HEK293 (cell line): ENCODE measurements at regions not wholly inside any gene's neighbourhood (a gene's known extent, or its start where the extent isn't known, plus 50 kb on each side); places are given as distances from the start of the nearest gene placed in this dataset.

ENCODE experiments used
- CTCF ChIA-PET: fragments of 350-600 bp; formaldehyde crosslinking; extraction: SDS; loops from one replicate; lab custom pipeline; 2021; ENCODE audit warnings: antibody characterized with exemption; lab: Yijun Ruan, JAX
- POLR2A ChIA-PET: fragments of 300-600 bp; formaldehyde crosslinking; extraction: SDS; loops from one replicate; lab custom pipeline; 2020; ENCODE audit warnings: antibody characterized with exemption, inconsistent platforms; lab: Yijun Ruan, JAX
- H3K27ac ChIP-seq: fragments of 200-500 bp; sonication (Bioruptor generic); 2 replicates; pipeline ENCODE4 v1.5.1; 2014; ENCODE audit warnings: low read depth, low read length, control low read depth, inconsistent platforms; ENCODE audit errors: extremely low read depth
- H3K36me3 ChIP-seq, 2 experiments: fragments of 200-500 bp in 1 of 2; sonication (Bioruptor generic) in 1 of 2; 1 replicate in 1 of 2; 2 replicates in 1 of 2; pipeline ENCODE4 v1.5.1; 2014 to 2017; ENCODE audit warnings: inconsistent platforms in 2 of 2, low read length in 2 of 2; ENCODE audit not compliant: control insufficient read depth in 2 of 2, insufficient read depth in 1 of 2
- H3K4me1 ChIP-seq: fragments of 200-500 bp; sonication (Bioruptor generic); 2 replicates; pipeline ENCODE4 v1.5.1; 2014; ENCODE audit warnings: mild to moderate bottlenecking, low read length, inconsistent platforms; ENCODE audit not compliant: control insufficient read depth, insufficient read depth
- H3K4me3 ChIP-seq: 2 replicates; pipeline ENCODE4 v1.5.1; 2011; ENCODE audit warnings: low read depth, mild to moderate bottlenecking, control low read depth, low read length, moderate library complexity
- H3K9me3 ChIP-seq: fragments of 200-500 bp; sonication (Bioruptor generic); 2 replicates; pipeline ENCODE4 v1.5.1; 2014; ENCODE audit warnings: low read depth, low read length, inconsistent platforms; ENCODE audit not compliant: control insufficient read depth, insufficient read depth
- KLF9 ChIP-seq: fragments of 450-650 bp; formaldehyde crosslinking; IDR thresholded peaks from 2 replicates; pipeline ENCODE4 v1.5.1; 2016; ENCODE audit warnings: missing biosample characterization, missing genetic modification characterization, low read depth
- SP3 ChIP-seq: fragments of 450-650 bp; formaldehyde crosslinking; IDR thresholded peaks from 2 replicates; pipeline ENCODE4 v1.5.1; 2016; ENCODE audit warnings: missing biosample characterization, missing genetic modification characterization
- YY1 ChIP-seq: fragments of 450-650 bp; formaldehyde crosslinking; IDR thresholded peaks from 2 replicates; pipeline ENCODE4 v1.5.1; 2018; ENCODE audit warnings: missing biosample characterization, missing genetic modification characterization
- ZNF266 ChIP-seq: fragments of 450-650 bp; formaldehyde crosslinking; IDR thresholded peaks from 2 replicates; pipeline ENCODE4 v1.5.1; 2016; ENCODE audit warnings: missing biosample characterization, missing genetic modification characterization, low read depth
- ZNF302 ChIP-seq: fragments of 450-650 bp; formaldehyde crosslinking; IDR thresholded peaks from 2 replicates; pipeline ENCODE4 v1.5.1; 2016; ENCODE audit warnings: missing biosample characterization, missing genetic modification characterization, low read depth
- ZNF335 ChIP-seq: fragments of 450-650 bp; formaldehyde crosslinking; conservative IDR thresholded peaks from 2 replicates; pipeline ENCODE4 v1.5.1; 2016; ENCODE audit warnings: missing biosample characterization, missing genetic modification characterization
- ZNF571 ChIP-seq: fragments of 450-650 bp; formaldehyde crosslinking; IDR thresholded peaks from 2 replicates; pipeline ENCODE4 v1.5.0; 2017; ENCODE audit warnings: missing biosample characterization, missing genetic modification characterization
- ZNF585B ChIP-seq: fragments of 450-650 bp; formaldehyde crosslinking; IDR thresholded peaks from 2 replicates; pipeline ENCODE4 v1.5.1; 2016; ENCODE audit warnings: missing biosample characterization, missing genetic modification characterization
- ZSCAN30 ChIP-seq: fragments of 450-650 bp; IDR thresholded peaks from 2 replicates; pipeline ENCODE4 v1.5.1; 2018; ENCODE audit warnings: missing biosample characterization, mild to moderate bottlenecking, missing genetic modification characterization, moderate library complexity
- TF ChIP-seq, protein P1 (sequence below): fragments of 450-650 bp; formaldehyde crosslinking; IDR thresholded peaks from 2 replicates; pipeline ENCODE4 v1.5.1; 2016; ENCODE audit warnings: missing biosample characterization, missing genetic modification characterization
- TF ChIP-seq, protein P2 (sequence below): fragments of 450-650 bp; formaldehyde crosslinking; IDR thresholded peaks from 2 replicates; pipeline ENCODE4 v1.5.1; 2016; ENCODE audit warnings: missing biosample characterization, missing genetic modification characterization
- TF ChIP-seq, protein P3 (sequence below): fragments of 450-650 bp; formaldehyde crosslinking; IDR thresholded peaks from 2 replicates; pipeline ENCODE4 v1.5.1; 2016; ENCODE audit warnings: missing biosample characterization, missing genetic modification characterization
- TF ChIP-seq, protein P4 (sequence below): fragments of 450-650 bp; formaldehyde crosslinking; IDR thresholded peaks from 2 replicates; pipeline ENCODE4 v1.5.1; 2016; ENCODE audit warnings: missing biosample characterization, missing genetic modification characterization, low read depth
- TF ChIP-seq, protein P5 (sequence below): fragments of 450-650 bp; formaldehyde crosslinking; IDR thresholded peaks from 2 replicates; pipeline ENCODE4 v1.5.1; 2017; ENCODE audit warnings: missing biosample characterization, missing genetic modification characterization
- TF ChIP-seq, protein P6 (sequence below): IDR thresholded peaks from 2 replicates; pipeline ENCODE4 v1.6.1; 2011; ENCODE audit warnings: mild to moderate bottlenecking, low read depth, low read length, borderline replicate concordance

DNA sequence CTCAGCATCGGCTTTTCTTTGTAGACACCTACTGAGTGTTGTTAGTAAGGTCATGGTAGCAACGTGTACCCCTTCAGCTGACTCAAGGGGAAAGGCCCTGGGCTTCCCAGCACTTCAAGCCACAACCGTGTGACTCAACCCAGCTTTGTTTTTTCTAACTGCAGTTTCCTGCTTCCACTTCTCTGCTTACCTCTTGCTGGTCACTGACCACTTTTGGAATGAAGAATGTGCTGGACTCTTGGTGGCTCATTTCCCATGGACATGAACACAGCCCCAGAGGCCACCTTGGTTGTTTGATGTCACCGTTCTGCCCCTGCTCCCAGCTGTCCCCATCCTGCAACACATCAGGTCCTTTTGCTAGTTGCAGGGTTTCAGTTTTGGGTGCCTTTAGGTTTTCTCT lies 69.5 kb upstream of the ZNF438 start:
- ChIA-PET CTCF (no interaction called here), POLR2A (no interaction called here)
- H3K4me3 ChIP-seq, result no peak overlapping the region
- no peak overlapping the region for H3K27ac ChIP-seq
- peaks cover 10% of the 10 kb centered on the region for H3K4me1 ChIP-seq
- H3K36me3 ChIP-seq, result no peaks in the 10 kb centered on the region
- TF ChIP-seq ZNF302 (no peak), KLF9 (no peak), ZNF266 (tag by site-specific recombination) (no peak), YY1 (tag by site-specific recombination) (no peak), SP3 (tag by site-specific recombination) (no peak), ZNF335 (tag by site-specific recombination) (no peak)
- TF ChIP-seq, protein P1, sequence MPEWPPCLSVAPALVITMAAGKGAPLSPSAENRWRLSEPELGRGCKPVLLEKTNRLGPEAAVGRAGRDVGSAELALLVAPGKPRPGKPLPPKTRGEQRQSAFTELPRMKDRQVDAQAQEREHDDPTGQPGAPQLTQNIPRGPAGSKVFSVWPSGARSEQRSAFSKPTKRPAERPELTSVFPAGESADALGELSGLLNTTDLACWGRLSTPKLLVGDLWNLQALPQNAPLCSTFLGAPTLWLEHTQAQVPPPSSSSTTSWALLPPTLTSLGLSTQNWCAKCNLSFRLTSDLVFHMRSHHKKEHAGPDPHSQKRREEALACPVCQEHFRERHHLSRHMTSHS, result no peak
- TF ChIP-seq, protein P2, sequence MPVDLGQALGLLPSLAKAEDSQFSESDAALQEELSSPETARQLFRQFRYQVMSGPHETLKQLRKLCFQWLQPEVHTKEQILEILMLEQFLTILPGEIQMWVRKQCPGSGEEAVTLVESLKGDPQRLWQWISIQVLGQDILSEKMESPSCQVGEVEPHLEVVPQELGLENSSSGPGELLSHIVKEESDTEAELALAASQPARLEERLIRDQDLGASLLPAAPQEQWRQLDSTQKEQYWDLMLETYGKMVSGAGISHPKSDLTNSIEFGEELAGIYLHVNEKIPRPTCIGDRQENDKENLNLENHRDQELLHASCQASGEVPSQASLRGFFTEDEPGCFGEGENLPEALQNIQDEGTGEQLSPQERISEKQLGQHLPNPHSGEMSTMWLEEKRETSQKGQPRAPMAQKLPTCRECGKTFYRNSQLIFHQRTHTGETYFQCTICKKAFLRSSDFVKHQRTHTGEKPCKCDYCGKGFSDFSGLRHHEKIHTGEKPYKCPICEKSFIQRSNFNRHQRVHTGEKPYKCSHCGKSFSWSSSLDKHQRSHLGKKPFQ, result no peak
- TF ChIP-seq, protein P3, sequence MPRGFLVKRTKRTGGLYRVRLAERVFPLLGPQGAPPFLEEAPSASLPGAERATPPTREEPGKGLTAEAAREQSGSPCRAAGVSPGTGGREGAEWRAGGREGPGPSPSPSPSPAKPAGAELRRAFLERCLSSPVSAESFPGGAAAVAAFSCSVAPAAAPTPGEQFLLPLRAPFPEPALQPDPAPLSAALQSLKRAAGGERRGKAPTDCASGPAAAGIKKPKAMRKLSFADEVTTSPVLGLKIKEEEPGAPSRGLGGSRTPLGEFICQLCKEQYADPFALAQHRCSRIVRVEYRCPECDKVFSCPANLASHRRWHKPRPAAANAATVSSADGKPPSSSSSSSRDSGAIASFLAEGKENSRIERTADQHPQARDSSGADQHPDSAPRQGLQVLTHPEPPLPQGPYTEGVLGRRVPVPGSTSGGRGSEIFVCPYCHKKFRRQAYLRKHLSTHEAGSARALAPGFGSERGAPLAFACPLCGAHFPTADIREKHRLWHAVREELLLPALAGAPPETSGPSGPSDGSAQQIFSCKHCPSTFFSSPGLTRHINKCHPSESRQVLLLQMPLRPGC, result no peak
- TF ChIP-seq, protein P4, sequence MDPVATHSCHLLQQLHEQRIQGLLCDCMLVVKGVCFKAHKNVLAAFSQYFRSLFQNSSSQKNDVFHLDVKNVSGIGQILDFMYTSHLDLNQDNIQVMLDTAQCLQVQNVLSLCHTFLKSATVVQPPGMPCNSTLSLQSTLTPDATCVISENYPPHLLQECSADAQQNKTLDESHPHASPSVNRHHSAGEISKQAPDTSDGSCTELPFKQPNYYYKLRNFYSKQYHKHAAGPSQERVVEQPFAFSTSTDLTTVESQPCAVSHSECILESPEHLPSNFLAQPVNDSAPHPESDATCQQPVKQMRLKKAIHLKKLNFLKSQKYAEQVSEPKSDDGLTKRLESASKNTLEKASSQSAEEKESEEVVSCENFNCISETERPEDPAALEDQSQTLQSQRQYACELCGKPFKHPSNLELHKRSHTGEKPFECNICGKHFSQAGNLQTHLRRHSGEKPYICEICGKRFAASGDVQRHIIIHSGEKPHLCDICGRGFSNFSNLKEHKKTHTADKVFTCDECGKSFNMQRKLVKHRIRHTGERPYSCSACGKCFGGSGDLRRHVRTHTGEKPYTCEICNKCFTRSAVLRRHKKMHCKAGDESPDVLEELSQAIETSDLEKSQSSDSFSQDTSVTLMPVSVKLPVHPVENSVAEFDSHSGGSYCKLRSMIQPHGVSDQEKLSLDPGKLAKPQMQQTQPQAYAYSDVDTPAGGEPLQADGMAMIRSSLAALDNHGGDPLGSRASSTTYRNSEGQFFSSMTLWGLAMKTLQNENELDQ (tag by site-specific recombination), result no peak
- no peaks in the 10 kb centered on the region for H3K9me3 ChIP-seq

DNA sequence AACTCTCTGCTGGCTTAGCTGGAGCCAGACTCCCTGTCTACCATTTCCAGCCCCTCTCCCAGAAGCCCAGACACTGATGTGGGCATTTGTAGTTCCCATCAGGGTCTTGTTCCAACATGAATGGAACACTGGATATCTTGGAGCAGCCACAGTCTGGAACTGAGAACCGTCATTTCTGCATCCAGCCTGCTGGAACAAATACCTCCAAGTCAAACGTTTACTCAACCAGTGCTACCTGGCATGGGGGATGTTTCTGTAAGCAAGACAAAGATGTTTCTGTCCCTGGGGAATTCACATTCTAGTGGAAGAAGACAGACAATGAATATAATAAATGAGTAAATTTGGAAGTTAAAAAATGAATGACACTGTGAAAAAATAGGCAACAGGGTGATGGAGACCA lies 70.8 kb upstream of the ZNF438 start:
- no peak overlapping the region for H3K4me3 ChIP-seq
- H3K4me1 ChIP-seq, result peaks cover 10% of the 10 kb centered on the region
- POLR2A ChIA-PET, result no interaction called here
- no peaks in the 10 kb centered on the region for H3K36me3 ChIP-seq
- CTCF ChIA-PET, result no interaction called here
- no peak overlapping the region for H3K27ac ChIP-seq
- no peaks in the 10 kb centered on the region for H3K9me3 ChIP-seq
- TF ChIP-seq, protein P5, sequence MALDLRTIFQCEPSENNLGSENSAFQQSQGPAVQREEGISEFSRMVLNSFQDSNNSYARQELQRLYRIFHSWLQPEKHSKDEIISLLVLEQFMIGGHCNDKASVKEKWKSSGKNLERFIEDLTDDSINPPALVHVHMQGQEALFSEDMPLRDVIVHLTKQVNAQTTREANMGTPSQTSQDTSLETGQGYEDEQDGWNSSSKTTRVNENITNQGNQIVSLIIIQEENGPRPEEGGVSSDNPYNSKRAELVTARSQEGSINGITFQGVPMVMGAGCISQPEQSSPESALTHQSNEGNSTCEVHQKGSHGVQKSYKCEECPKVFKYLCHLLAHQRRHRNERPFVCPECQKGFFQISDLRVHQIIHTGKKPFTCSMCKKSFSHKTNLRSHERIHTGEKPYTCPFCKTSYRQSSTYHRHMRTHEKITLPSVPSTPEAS (tag by site-specific recombination), result no peak
- TF ChIP-seq ZSCAN30 (no peak), ZNF585B (tag by site-specific recombination) (no peak), ZNF571 (tag by site-specific recombination) (no peak)
- TF ChIP-seq, protein P6, sequence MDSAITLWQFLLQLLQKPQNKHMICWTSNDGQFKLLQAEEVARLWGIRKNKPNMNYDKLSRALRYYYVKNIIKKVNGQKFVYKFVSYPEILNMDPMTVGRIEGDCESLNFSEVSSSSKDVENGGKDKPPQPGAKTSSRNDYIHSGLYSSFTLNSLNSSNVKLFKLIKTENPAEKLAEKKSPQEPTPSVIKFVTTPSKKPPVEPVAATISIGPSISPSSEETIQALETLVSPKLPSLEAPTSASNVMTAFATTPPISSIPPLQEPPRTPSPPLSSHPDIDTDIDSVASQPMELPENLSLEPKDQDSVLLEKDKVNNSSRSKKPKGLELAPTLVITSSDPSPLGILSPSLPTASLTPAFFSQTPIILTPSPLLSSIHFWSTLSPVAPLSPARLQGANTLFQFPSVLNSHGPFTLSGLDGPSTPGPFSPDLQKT, result no peak
